ENCODE measurements at regions not wholly inside any gene's neighbourhood (a gene's known extent, or its start where the extent isn't known, plus 50 kb on each side); places are given as distances from the start of the nearest gene placed in this dataset.
A peak's percentile ranks its signal among the peaks of the same experiment; 100 is the strongest.

- H3K9me3 ChIP-seq (ENCODE audit: control insufficient read depth, insufficient read depth, low read length) = no peaks in the 10 kb centered on the region
- WGBS (ENCODE audit: insufficient coverage) = 69% methylated on average over 6 of the region's 8 CpGs
- H3K27me3 ChIP-seq (ENCODE audit: control insufficient read depth, insufficient read depth, low read length) = peaks cover 17% of the 10 kb centered on the region
- no peaks in the 10 kb centered on the region for H3K36me3 ChIP-seq (ENCODE audit: control insufficient read depth, insufficient read depth, low read length)
- no peak overlapping the region for H3K4me3 ChIP-seq (ENCODE audit: low read depth, low read length)
- no peak for DNase-seq (ENCODE audit: low read depth in 4 of 6, low spot score in 6 of 6)
- peaks cover 32% of the 10 kb centered on the region for H3K4me1 ChIP-seq (ENCODE audit: control insufficient read depth, insufficient read depth, low read length)
- no peak overlapping the region for H3K27ac ChIP-seq (ENCODE audit: low read depth, low read length)
Observed at GRCh38 chr6:41439524-41440418, 104.4 kb downstream of the NCR2 start.

- whole genome bisulfite sequencing (ENCODE audit: insufficient coverage) = 82% methylated on average over 3 of the region's 6 CpGs
- no peak overlapping the region for H3K27ac ChIP-seq (ENCODE audit: low read depth, low read length)
- H3K27me3 ChIP-seq (ENCODE audit: control insufficient read depth, insufficient read depth, low read length) = peaks cover 17% of the 10 kb centered on the region
- H3K4me3 ChIP-seq (ENCODE audit: low read depth, low read length) = no peak overlapping the region
- no peaks in the 10 kb centered on the region for H3K9me3 ChIP-seq (ENCODE audit: control insufficient read depth, insufficient read depth, low read length)
- no peak for DNase-seq (ENCODE audit: low read depth in 4 of 6, low spot score in 6 of 6)
- H3K4me1 ChIP-seq (ENCODE audit: control insufficient read depth, insufficient read depth, low read length) = peaks cover 44% of the 10 kb centered on the region
- H3K36me3 ChIP-seq (ENCODE audit: control insufficient read depth, insufficient read depth, low read length) = no peaks in the 10 kb centered on the region
Observed at GRCh38 chr6:41440958-41441357, 105.2 kb upstream of the FOXP4 start.

GRCh38 chr6:41441598-41442351 is 104.4 kb upstream of the FOXP4 start:
- peaks cover 44% of the 10 kb centered on the region for H3K4me1 ChIP-seq (ENCODE audit: control insufficient read depth, insufficient read depth, low read length)
- peaks cover 17% of the 10 kb centered on the region for H3K27me3 ChIP-seq (ENCODE audit: control insufficient read depth, insufficient read depth, low read length)
- WGBS (ENCODE audit: insufficient coverage) = 78% methylated on average over 2 of the region's 9 CpGs
- no peak for DNase-seq (ENCODE audit: low read depth in 4 of 6, low spot score in 6 of 6)
- no peaks in the 10 kb centered on the region for H3K9me3 ChIP-seq (ENCODE audit: control insufficient read depth, insufficient read depth, low read length)
- no peaks in the 10 kb centered on the region for H3K36me3 ChIP-seq (ENCODE audit: control insufficient read depth, insufficient read depth, low read length)
- no peak overlapping the region for H3K27ac ChIP-seq (ENCODE audit: low read depth, low read length)
- no peak overlapping the region for H3K4me3 ChIP-seq (ENCODE audit: low read depth, low read length)

GRCh38 chr6:41442352-41442672 is 103.9 kb upstream of the FOXP4 start:
- 68% methylated on average over 2 of the region's 2 CpGs for WGBS (ENCODE audit: insufficient coverage)
- Histone ChIP-seq H3K9me3 (ENCODE audit: control insufficient read depth, insufficient read depth, low read length) (no peaks in the 10 kb centered on the region), H3K4me1 (ENCODE audit: control insufficient read depth, insufficient read depth, low read length) (peaks cover 44% of the 10 kb centered on the region), H3K27ac (ENCODE audit: low read depth, low read length) (peak overlapping the region; percentile 94), H3K36me3 (ENCODE audit: control insufficient read depth, insufficient read depth, low read length) (no peaks in the 10 kb centered on the region), H3K27me3 (ENCODE audit: control insufficient read depth, insufficient read depth, low read length) (peaks cover 17% of the 10 kb centered on the region), H3K4me3 (ENCODE audit: low read depth, low read length) (no peak overlapping the region)
- DNase-seq (ENCODE audit: low read depth in 4 of 6, low spot score in 6 of 6) = no peak

- peak overlapping the region; percentile 94 for H3K27ac ChIP-seq (ENCODE audit: low read depth, low read length)
- DNase-seq (ENCODE audit: low read depth in 4 of 6, low spot score in 6 of 6) = peak in 4 of 6 donors; percentile 59 to 90 (median 81)
- no peaks in the 10 kb centered on the region for H3K9me3 ChIP-seq (ENCODE audit: control insufficient read depth, insufficient read depth, low read length)
- H3K27me3 ChIP-seq (ENCODE audit: control insufficient read depth, insufficient read depth, low read length) = peaks cover 17% of the 10 kb centered on the region
- peaks cover 44% of the 10 kb centered on the region for H3K4me1 ChIP-seq (ENCODE audit: control insufficient read depth, insufficient read depth, low read length)
- 3% methylated on average over 36 of the region's 42 CpGs for WGBS (ENCODE audit: insufficient coverage)
- H3K36me3 ChIP-seq (ENCODE audit: control insufficient read depth, insufficient read depth, low read length) = no peaks in the 10 kb centered on the region
- peak overlapping the region; percentile 33 for H3K4me3 ChIP-seq (ENCODE audit: low read depth, low read length)
Observed at GRCh38 chr6:41442800-41443501, 103.2 kb upstream of the FOXP4 start.

- peaks cover 44% of the 10 kb centered on the region for H3K4me1 ChIP-seq (ENCODE audit: control insufficient read depth, insufficient read depth, low read length)
- DNase-seq (ENCODE audit: low read depth in 4 of 6, low spot score in 6 of 6) = peak in 2 of 6 donors; percentile 36 to 64
- WGBS (ENCODE audit: insufficient coverage) = 21% methylated on average over 6 of the region's 15 CpGs
- H3K27ac ChIP-seq (ENCODE audit: low read depth, low read length) = peak overlapping the region; percentile 94
- H3K36me3 ChIP-seq (ENCODE audit: control insufficient read depth, insufficient read depth, low read length) = no peaks in the 10 kb centered on the region
- peaks cover 17% of the 10 kb centered on the region for H3K27me3 ChIP-seq (ENCODE audit: control insufficient read depth, insufficient read depth, low read length)
- H3K4me3 ChIP-seq (ENCODE audit: low read depth, low read length) = no peak overlapping the region
- no peaks in the 10 kb centered on the region for H3K9me3 ChIP-seq (ENCODE audit: control insufficient read depth, insufficient read depth, low read length)
Observed at GRCh38 chr6:41443616-41444525, 102.3 kb upstream of the FOXP4 start.

GRCh38 chr6:41445261-41445660 is 100.9 kb upstream of the FOXP4 start:
- H3K27me3 ChIP-seq (ENCODE audit: control insufficient read depth, insufficient read depth, low read length) = peaks cover 17% of the 10 kb centered on the region
- peak in 2 of 6 donors; percentile 89 to 94 for DNase-seq (ENCODE audit: low read depth in 4 of 6, low spot score in 6 of 6)
- 29% methylated on average over 9 of the region's 11 CpGs for WGBS (ENCODE audit: insufficient coverage)

GRCh38 chr6:41446132-41446531 is 100.0 kb upstream of the FOXP4 start:
- no peaks in the 10 kb centered on the region for H3K9me3 ChIP-seq (ENCODE audit: control insufficient read depth, insufficient read depth, low read length)
- peaks cover 55% of the 10 kb centered on the region for H3K4me1 ChIP-seq (ENCODE audit: control insufficient read depth, insufficient read depth, low read length)
- no peak for DNase-seq (ENCODE audit: low read depth in 4 of 6, low spot score in 6 of 6)
- H3K27ac ChIP-seq (ENCODE audit: low read depth, low read length) = no peak overlapping the region
- peaks cover 17% of the 10 kb centered on the region for H3K27me3 ChIP-seq (ENCODE audit: control insufficient read depth, insufficient read depth, low read length)
- no peaks in the 10 kb centered on the region for H3K36me3 ChIP-seq (ENCODE audit: control insufficient read depth, insufficient read depth, low read length)
- H3K4me3 ChIP-seq (ENCODE audit: low read depth, low read length) = no peak overlapping the region
- WGBS (ENCODE audit: insufficient coverage) = 100% methylated on average over 2 of the region's 4 CpGs

More at GRCh38 chr6:41445261-41445660, 100.9 kb upstream of the FOXP4 start:
- no peaks in the 10 kb centered on the region for H3K36me3 ChIP-seq (ENCODE audit: control insufficient read depth, insufficient read depth, low read length)
- H3K9me3 ChIP-seq (ENCODE audit: control insufficient read depth, insufficient read depth, low read length) = no peaks in the 10 kb centered on the region
- peaks cover 53% of the 10 kb centered on the region for H3K4me1 ChIP-seq (ENCODE audit: control insufficient read depth, insufficient read depth, low read length)
- H3K4me3 ChIP-seq (ENCODE audit: low read depth, low read length) = no peak overlapping the region
- H3K27ac ChIP-seq (ENCODE audit: low read depth, low read length) = peak overlapping the region; percentile 10

Measured in spinal cord (tissue), 9 donors.